IMR-90 (cell line): ENCODE measurements at regions not wholly inside any gene's neighbourhood (a gene's known extent, or its start where the extent isn't known, plus 50 kb on each side); places are given as distances from the start of the nearest gene placed in this dataset.

Experiments used
- ATAC-seq: fragments of 200-7000 bp; cut with Tn5 transposase; 2 replicates; pipeline ENCODE4 v1.9.1; 2020; ENCODE audit warnings: low read depth, mild to moderate bottlenecking, moderate library complexity
- BruUV-seq: library from RNA; stranded (reverse); fragments of 400-500 nt; replicated peaks from 2 replicates; lab custom pipeline; 2021; lab: Mats Ljungman, UMichigan
- CTCF ChIA-PET: fragments of 300-600 bp; formaldehyde crosslinking; extraction: SDS; loops from one replicate; lab custom pipeline; 2021; ENCODE audit warnings: antibody characterized with exemption; lab: Yijun Ruan, JAX
- POLR2A ChIA-PET: fragments of 300-600 bp; sonication (Branson Sonifier 250); formaldehyde crosslinking; loops from one replicate; lab custom pipeline; 2022; ENCODE audit warnings: antibody characterized with exemption; ENCODE audit not compliant: unreplicated experiment; lab: Charles Lee
- DNase-seq: peaks from one replicate; pipeline ENCODE4 v3.0.0; 2013
- H2AFZ ChIP-seq: replicated peaks from 2 replicates; pipeline ENCODE3; 2013; ENCODE audit warnings: low read length, mild to moderate bottlenecking; ENCODE audit not compliant: poor library complexity
- H2AK5ac ChIP-seq: 2 replicates; pipeline ENCODE4 v1.6.1; 2013; ENCODE audit warnings: low read depth, low read length, inconsistent platforms
- H2AK9ac ChIP-seq: replicated peaks from 2 replicates; pipeline ENCODE3; 2013; ENCODE audit warnings: mild to moderate bottlenecking, low read depth, low read length, moderate library complexity; ENCODE audit not compliant: poor library complexity
- H2BK120ac ChIP-seq: 2 replicates; pipeline ENCODE4 v1.6.1; 2013; ENCODE audit warnings: low read depth, low read length, inconsistent platforms
- H2BK15ac ChIP-seq: 3 replicates; pipeline ENCODE4 v1.6.1; 2013; ENCODE audit warnings: low read depth, low read length, inconsistent platforms
- H2BK20ac ChIP-seq: 2 replicates; pipeline ENCODE4 v1.6.1; 2013; ENCODE audit warnings: low read depth, mild to moderate bottlenecking, inconsistent platforms, low read length, moderate library complexity
- H2BK5ac ChIP-seq: 2 replicates; pipeline ENCODE4 v1.6.1; 2013; ENCODE audit warnings: mild to moderate bottlenecking, low read depth, low read length, inconsistent platforms; ENCODE audit not compliant: poor library complexity, severe bottlenecking
- H3K14ac ChIP-seq: replicated peaks from 2 replicates; pipeline ENCODE4 v1.6.1; 2013; ENCODE audit warnings: low read depth, low read length, inconsistent platforms
- H3K18ac ChIP-seq: 2 replicates; pipeline ENCODE4 v1.6.1; 2013; ENCODE audit warnings: low read depth, low read length, control low read depth
- H3K23ac ChIP-seq: 2 replicates; pipeline ENCODE4 v1.6.1; 2013; ENCODE audit warnings: low read depth, low read length, inconsistent platforms
- H3K27ac ChIP-seq: 2 replicates; pipeline ENCODE4 v1.5.1; 2013; ENCODE audit warnings: mild to moderate bottlenecking, control low read depth, low read length; ENCODE audit not compliant: insufficient read depth
- H3K27me3 ChIP-seq: 2 replicates; pipeline ENCODE4 v1.6.1; 2013; ENCODE audit warnings: low read length; ENCODE audit not compliant: control insufficient read depth, insufficient read depth
- H3K36me3 ChIP-seq: 2 replicates; pipeline ENCODE4 v1.6.1; 2013; ENCODE audit warnings: low read length, mixed read lengths; ENCODE audit not compliant: control insufficient read depth, insufficient read depth
- H3K4ac ChIP-seq: 2 replicates; pipeline ENCODE4 v1.6.1; 2013; ENCODE audit warnings: low read depth, low read length, inconsistent platforms
- H3K4me1 ChIP-seq: 2 replicates; pipeline ENCODE4 v1.6.1; 2013; ENCODE audit warnings: low read length, mixed read lengths; ENCODE audit not compliant: control insufficient read depth, insufficient read depth
- H3K4me2 ChIP-seq: 2 replicates; pipeline ENCODE4 v1.6.1; 2013; ENCODE audit warnings: low read depth, mild to moderate bottlenecking, control low read depth, low read length, moderate library complexity
- H3K4me3 ChIP-seq: 2 replicates; pipeline ENCODE4 v1.5.1; 2013; ENCODE audit warnings: low read depth, mild to moderate bottlenecking, control low read depth, low read length, moderate library complexity; ENCODE audit not compliant: insufficient read depth
- H3K56ac ChIP-seq: 2 replicates; pipeline ENCODE4 v1.6.1; 2013; ENCODE audit warnings: low read length, inconsistent platforms; ENCODE audit not compliant: insufficient read depth; ENCODE audit errors: extremely low read depth
- H3K79me1 ChIP-seq, 2 experiments: 2 replicates each; pipeline ENCODE4 v1.6.1; 2013; ENCODE audit warnings: low read length in 2 of 2, inconsistent platforms in 1 of 2, low read depth in 1 of 2
- H3K9ac ChIP-seq: 2 replicates; pipeline ENCODE4 v1.6.1; 2013; ENCODE audit warnings: low read depth, low read length, control low read depth
- H3K9me1 ChIP-seq: 2 replicates; pipeline ENCODE4 v1.6.1; 2013; ENCODE audit warnings: low read length, inconsistent platforms; ENCODE audit not compliant: insufficient read depth
- H3K9me3 ChIP-seq: 2 replicates; pipeline ENCODE4 v1.6.1; 2013; ENCODE audit warnings: low read length; ENCODE audit not compliant: control insufficient read depth, insufficient read depth
- H4K20me1 ChIP-seq: 2 replicates; pipeline ENCODE4 v1.6.1; 2013; ENCODE audit warnings: low read length, inconsistent platforms; ENCODE audit not compliant: insufficient read depth
- H4K5ac ChIP-seq: 2 replicates; pipeline ENCODE4 v1.6.1; 2013; ENCODE audit warnings: mild to moderate bottlenecking, low read depth, low read length, control low read depth
- H4K8ac ChIP-seq, 2 experiments: 2 replicates each; pipeline ENCODE4 v1.6.1; 2013; ENCODE audit warnings: low read depth in 2 of 2, low read length in 2 of 2, control low read depth in 1 of 2, inconsistent platforms in 1 of 2
- H4K91ac ChIP-seq: 2 replicates; pipeline ENCODE4 v1.6.1; 2013; ENCODE audit warnings: low read depth, low read length, inconsistent platforms; ENCODE audit not compliant: insufficient read depth
- BHLHE40 ChIP-seq: fragments of 150-350 bp; IDR thresholded peaks from 2 replicates; pipeline ENCODE4 v1.6.1; 2016; ENCODE audit warnings: mild to moderate bottlenecking, low read depth, low read length
- CEBPB ChIP-seq: IDR thresholded peaks from 2 replicates; pipeline ENCODE4 v1.6.1; 2012; ENCODE audit warnings: low read depth, low read length, improper control_type of control experiment
- FOS ChIP-seq: fragments of 150-350 bp; IDR thresholded peaks from 2 replicates; pipeline ENCODE4 v1.6.1; 2016; ENCODE audit warnings: low read depth, low read length
- MAFK ChIP-seq: IDR thresholded peaks from 2 replicates; pipeline ENCODE4 v1.6.1; 2012; ENCODE audit warnings: low read depth, low read length, improper control_type of control experiment
- MXI1 ChIP-seq: IDR thresholded peaks from 2 replicates; pipeline ENCODE4 v1.6.1; 2012; ENCODE audit warnings: low read depth, mild to moderate bottlenecking, low read length, moderate library complexity, borderline replicate concordance
- POLR2A ChIP-seq: IDR thresholded peaks from 2 replicates; pipeline ENCODE4 v1.6.1; 2012; ENCODE audit warnings: mild to moderate bottlenecking, low read depth, low read length
- RAD21 ChIP-seq: IDR thresholded peaks from 2 replicates; pipeline ENCODE4 v1.6.1; 2012; ENCODE audit warnings: low read length, improper control_type of control experiment
- RCOR1 ChIP-seq: IDR thresholded peaks from 2 replicates; pipeline ENCODE4 v1.6.1; 2012; ENCODE audit warnings: mild to moderate bottlenecking, low read length, improper control_type of control experiment; ENCODE audit not compliant: insufficient replicate concordance
- RFX5 ChIP-seq: IDR thresholded peaks from 2 replicates; pipeline ENCODE4 v1.8.0; 2012; ENCODE audit warnings: low read depth, mild to moderate bottlenecking, low read length, moderate library complexity
- SMC3 ChIP-seq: fragments of 150-350 bp; IDR thresholded peaks from 2 replicates; pipeline ENCODE4 v1.6.1; 2016; ENCODE audit warnings: low read depth, mild to moderate bottlenecking, antibody characterized with exemption, low read length, moderate library complexity
- WGBS, 2 experiments: methylation state at CpG; one replicate each; pipeline versions ENCODE4 v1.1.5 to v1.1.7; 2013; ENCODE audit warnings: missing lambda C conversion rate in 2 of 2; ENCODE audit not compliant: insufficient read length in 1 of 2; ENCODE audit errors: extremely low coverage in 2 of 2; 5-methylcytosine and 5-hydroxymethylcytosine counted together
- dilution Hi-C: fragments of 300-500 bp; cut with HindIII; formaldehyde crosslinking; loops from one replicate; pipeline ENCODE4 v1.14.3; 2018; ENCODE audit warnings: low sequenced_read_pairs; ENCODE audit not compliant: unreplicated experiment
- in situ Hi-C: fragments of 300-500 bp; cut with MboI; formaldehyde crosslinking; loops from 3 replicates; pipeline ENCODE4 v1.14.3; 2019; ENCODE audit warnings: low sequenced_read_pairs, inconsistent platforms, mixed read lengths
- intact Hi-C: fragments of 100-400 bp; cut with micrococcal nuclease; formaldehyde crosslinking; loops from 2 replicates; pipeline ENCODE4 v1.10.0; 2022
- TF ChIP-seq, protein P1 (sequence below): conservative IDR thresholded peaks from 2 replicates; pipeline ENCODE4 v1.5.1; 2012; ENCODE audit warnings: mild to moderate bottlenecking, low read depth, low read length, improper control_type of control experiment
- TF ChIP-seq, protein P2 (sequence below): fragments of 150-350 bp; IDR thresholded peaks from 2 replicates; pipeline ENCODE4 v1.6.1; 2016; ENCODE audit warnings: low read depth, mild to moderate bottlenecking, low read length, moderate library complexity, borderline replicate concordance

DNA sequence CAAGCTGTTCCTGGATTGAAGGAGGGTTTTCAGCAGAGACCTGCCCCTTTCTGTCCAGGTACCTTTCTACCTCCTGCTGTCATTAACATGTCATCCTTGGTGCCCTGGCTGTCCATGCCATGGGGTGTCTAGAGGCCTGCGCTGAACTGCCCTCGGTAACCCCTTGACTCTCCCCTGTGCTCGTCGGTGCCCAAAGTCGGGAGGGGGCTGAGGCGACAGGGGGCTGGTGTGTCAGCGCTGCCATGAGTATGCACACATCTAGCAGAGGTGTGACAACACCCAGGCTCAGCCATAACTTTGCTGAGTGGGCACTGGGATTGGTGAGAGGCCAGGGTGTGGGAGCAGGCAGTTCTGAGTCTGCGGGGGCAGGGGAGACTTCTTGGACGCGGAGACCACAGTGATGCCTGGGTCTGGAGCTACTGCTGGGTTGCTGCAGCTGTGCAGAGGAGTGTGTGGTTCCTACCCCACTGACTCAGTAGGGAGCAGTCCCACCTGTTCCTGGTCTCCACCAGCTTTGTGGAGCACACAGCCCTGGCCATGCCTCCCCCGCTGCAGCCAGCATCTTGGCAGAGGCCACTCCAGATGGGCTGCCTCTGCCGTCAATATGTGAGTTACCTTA lies 376.2 kb upstream of the SEMA3C start:
- in situ Hi-C loops: no loop called here
- Histone ChIP-seq H3K4me3 (no peak overlapping the region), H2AK9ac (no peak overlapping the region), H4K8ac (no peak overlapping the region), H2AK5ac (no peak overlapping the region), H3K4me1 (no peaks in the 10 kb centered on the region), H3K18ac (no peak overlapping the region), H3K27me3 (peaks cover 23% of the 10 kb centered on the region), H3K9me1 (no peaks in the 10 kb centered on the region), H2AFZ (no peak overlapping the region), H3K56ac (no peak overlapping the region), H2BK20ac (no peak overlapping the region), H2BK120ac (no peak overlapping the region), H2BK5ac (no peak overlapping the region), H3K14ac (no peak overlapping the region), H4K5ac (no peak overlapping the region), H4K91ac (no peak overlapping the region), H2BK15ac (no peak overlapping the region), H3K9ac (no peak overlapping the region), H3K23ac (no peak overlapping the region), H3K4me2 (no peak overlapping the region), H3K36me3 (no peaks in the 10 kb centered on the region), H3K9me3 (no peaks in the 10 kb centered on the region), H3K79me1 (no peaks in the 10 kb centered on the region), H3K4ac (no peak overlapping the region), H4K20me1 (no peaks in the 10 kb centered on the region), H3K27ac (no peak overlapping the region)
- CTCF ChIA-PET: no interaction called here
- ATAC-seq: no peak
- TF ChIP-seq, protein P1, sequence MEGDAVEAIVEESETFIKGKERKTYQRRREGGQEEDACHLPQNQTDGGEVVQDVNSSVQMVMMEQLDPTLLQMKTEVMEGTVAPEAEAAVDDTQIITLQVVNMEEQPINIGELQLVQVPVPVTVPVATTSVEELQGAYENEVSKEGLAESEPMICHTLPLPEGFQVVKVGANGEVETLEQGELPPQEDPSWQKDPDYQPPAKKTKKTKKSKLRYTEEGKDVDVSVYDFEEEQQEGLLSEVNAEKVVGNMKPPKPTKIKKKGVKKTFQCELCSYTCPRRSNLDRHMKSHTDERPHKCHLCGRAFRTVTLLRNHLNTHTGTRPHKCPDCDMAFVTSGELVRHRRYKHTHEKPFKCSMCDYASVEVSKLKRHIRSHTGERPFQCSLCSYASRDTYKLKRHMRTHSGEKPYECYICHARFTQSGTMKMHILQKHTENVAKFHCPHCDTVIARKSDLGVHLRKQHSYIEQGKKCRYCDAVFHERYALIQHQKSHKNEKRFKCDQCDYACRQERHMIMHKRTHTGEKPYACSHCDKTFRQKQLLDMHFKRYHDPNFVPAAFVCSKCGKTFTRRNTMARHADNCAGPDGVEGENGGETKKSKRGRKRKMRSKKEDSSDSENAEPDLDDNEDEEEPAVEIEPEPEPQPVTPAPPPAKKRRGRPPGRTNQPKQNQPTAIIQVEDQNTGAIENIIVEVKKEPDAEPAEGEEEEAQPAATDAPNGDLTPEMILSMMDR: no peak
- TF ChIP-seq CEBPB (no peak), RFX5 (no peak), POLR2A (no peak), BHLHE40 (no peak), MXI1 (no peak), FOS (no peak), RAD21 (no peak), RCOR1 (no peak), MAFK (no peak), SMC3 (no peak)
- TF ChIP-seq, protein P2, sequence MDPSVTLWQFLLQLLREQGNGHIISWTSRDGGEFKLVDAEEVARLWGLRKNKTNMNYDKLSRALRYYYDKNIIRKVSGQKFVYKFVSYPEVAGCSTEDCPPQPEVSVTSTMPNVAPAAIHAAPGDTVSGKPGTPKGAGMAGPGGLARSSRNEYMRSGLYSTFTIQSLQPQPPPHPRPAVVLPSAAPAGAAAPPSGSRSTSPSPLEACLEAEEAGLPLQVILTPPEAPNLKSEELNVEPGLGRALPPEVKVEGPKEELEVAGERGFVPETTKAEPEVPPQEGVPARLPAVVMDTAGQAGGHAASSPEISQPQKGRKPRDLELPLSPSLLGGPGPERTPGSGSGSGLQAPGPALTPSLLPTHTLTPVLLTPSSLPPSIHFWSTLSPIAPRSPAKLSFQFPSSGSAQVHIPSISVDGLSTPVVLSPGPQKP: no peak
- POLR2A ChIA-PET: no interaction called here
- dilution Hi-C loops: no loop called here
- 80% methylated on average over 1 of the region's 12 CpGs; no CpG with 5 or more reads in 1 of the 2 experiments for WGBS, 2 experiments
- intact Hi-C loops: loop anchor here (5.0 kb wide), 1 partner anchor 378 kb away; the partner anchor contains the start of gene SEMA3C
- no peak for DNase-seq
- BruUV-seq: no TSS peak
